IgD-negative memory B cell (primary cell): ENCODE measurements at regions not wholly inside any gene's neighbourhood (a gene's known extent, or its start where the extent isn't known, plus 50 kb on each side); places are given as distances from the start of the nearest gene placed in this dataset.
A peak's percentile ranks its signal among the peaks of the same experiment; 100 is the strongest.

ENCODE experiments used
- H3K27ac Mint-ChIP-seq, 3 donors: one replicate each; pipeline ENCODE4 v1.8.0; 2020 to 2022; ENCODE audit warnings: mild to moderate bottlenecking in 3 of 3, mixed read lengths in 3 of 3, moderate library complexity in 1 of 3
- H3K27me3 Mint-ChIP-seq: one replicate; pipeline ENCODE4 v1.8.0; 2021; ENCODE audit warnings: mixed read lengths
- H3K36me3 Mint-ChIP-seq: one replicate; pipeline ENCODE4 v1.8.0; 2020; ENCODE audit warnings: mild to moderate bottlenecking, mixed read lengths
- H3K4me1 Mint-ChIP-seq, 3 donors: one replicate each; pipeline ENCODE4 v1.8.0; 2020 to 2022; ENCODE audit warnings: mixed read lengths in 3 of 3, mild to moderate bottlenecking in 1 of 3
- H3K4me3 Mint-ChIP-seq, 4 donors: one replicate each; pipeline ENCODE4 v1.8.0; 2020 to 2022; ENCODE audit warnings: mild to moderate bottlenecking in 4 of 4, mixed read lengths in 4 of 4, moderate library complexity in 3 of 4
- H3K9me3 Mint-ChIP-seq, 3 donors: one replicate each; pipeline ENCODE4 v1.8.0; 2020 to 2021; ENCODE audit warnings: mixed read lengths in 3 of 3, mild to moderate bottlenecking in 1 of 3

DNA sequence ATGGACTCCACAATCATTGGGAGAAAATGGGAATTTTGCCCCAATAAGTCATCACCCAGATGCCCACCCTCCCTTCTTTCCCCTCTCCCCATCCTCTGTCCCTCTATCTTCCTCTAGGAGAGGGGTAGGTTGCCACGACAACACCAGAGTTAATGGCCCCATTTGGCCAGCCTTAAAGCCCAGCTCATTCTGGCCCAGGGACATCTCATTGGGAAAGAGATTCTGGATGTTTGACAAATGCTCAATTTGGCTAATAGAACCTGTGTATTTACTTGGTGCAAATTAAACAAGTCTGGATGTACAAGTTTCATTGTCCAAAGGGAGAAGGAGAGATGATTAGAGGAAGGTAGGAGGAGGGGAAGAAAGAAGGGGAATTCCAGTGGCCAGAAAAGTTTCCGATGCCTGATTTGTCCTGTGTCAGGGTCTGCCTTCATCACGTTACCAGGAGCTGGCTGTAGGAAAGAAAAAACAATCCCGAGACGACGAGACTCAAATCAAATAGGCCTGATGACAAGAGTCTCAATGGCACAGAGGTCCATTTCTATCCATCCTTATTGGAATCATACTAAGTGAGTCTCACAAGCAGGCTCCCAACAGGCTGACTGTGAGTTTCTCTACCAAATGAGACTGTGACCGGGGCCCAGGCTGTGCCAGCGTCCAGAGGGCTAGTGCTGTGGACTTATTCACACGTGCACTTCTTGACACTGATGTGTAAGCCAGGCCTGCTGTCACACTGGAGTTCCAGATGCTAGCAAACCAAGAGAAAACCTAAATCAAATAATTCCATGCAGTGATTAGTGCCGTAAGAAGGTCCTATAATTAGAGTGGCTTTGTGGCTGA is 265.2 kb upstream of the APCDD1 start:
- Mint-ChIP-seq H3K27me3 (peaks cover 1% of the 10 kb centered on the region), H3K9me3 (peaks cover 0 to 5% (median 2%) of the 10 kb centered on the region in 3 donors), H3K4me1 (peaks cover 0 to 1% (median 0%) of the 10 kb centered on the region in 3 donors), H3K36me3 (no peaks in the 10 kb centered on the region), H3K4me3 (no peak overlapping the region), H3K27ac (no peak overlapping the region)

DNA sequence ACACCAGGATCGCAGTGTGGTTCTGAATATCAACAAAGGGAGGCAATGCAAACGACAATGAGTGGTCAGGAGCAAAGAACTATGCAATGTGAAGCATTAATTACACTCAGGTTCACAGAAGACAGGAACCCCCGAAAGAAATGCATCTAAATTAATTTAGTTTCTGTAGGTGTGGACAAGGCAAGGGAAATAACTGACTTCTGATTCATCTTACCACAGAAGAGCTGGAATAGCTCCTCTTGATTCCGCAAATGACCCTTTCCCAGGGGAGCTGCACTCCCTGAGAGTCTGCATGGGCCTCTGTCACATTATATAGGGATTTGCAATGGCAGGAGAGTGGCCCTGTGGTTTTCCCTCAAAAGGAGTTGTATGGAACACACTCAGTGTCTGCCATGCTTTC is 263.9 kb upstream of the APCDD1 start:
- H3K9me3 Mint-ChIP-seq: peaks cover 0 to 5% (median 2%) of the 10 kb centered on the region in 3 donors
- H3K27me3 Mint-ChIP-seq: no peaks in the 10 kb centered on the region
- H3K36me3 Mint-ChIP-seq: no peaks in the 10 kb centered on the region
- H3K27ac Mint-ChIP-seq: no peak overlapping the region
- no peaks in the 10 kb centered on the region for H3K4me1 Mint-ChIP-seq
- no peak overlapping the region for H3K4me3 Mint-ChIP-seq

GRCh38 chr18:10193444-10193843 is 261.0 kb upstream of the APCDD1 start:
- no peaks in the 10 kb centered on the region for H3K4me1 Mint-ChIP-seq
- no peak overlapping the region for H3K4me3 Mint-ChIP-seq
- peaks cover 3% of the 10 kb centered on the region for H3K27me3 Mint-ChIP-seq
- no peaks in the 10 kb centered on the region for H3K36me3 Mint-ChIP-seq
- peaks cover 0 to 2% (median 0%) of the 10 kb centered on the region in 3 donors for H3K9me3 Mint-ChIP-seq
- no peak overlapping the region for H3K27ac Mint-ChIP-seq

- Mint-ChIP-seq H3K27ac (no peak overlapping the region), H3K36me3 (no peaks in the 10 kb centered on the region), H3K4me1 (no peaks in the 10 kb centered on the region), H3K9me3 (peaks cover 0 to 2% (median 0%) of the 10 kb centered on the region in 3 donors), H3K4me3 (peak overlapping the region in 1 of 4 donors; percentile 18), H3K27me3 (peaks cover 3% of the 10 kb centered on the region)
These were observed 259.8 kb upstream of the APCDD1 start for GRCh38 chr18:10194592-10194991.

GRCh38 chr18:10195529-10195928 is 258.9 kb upstream of the APCDD1 start:
- Mint-ChIP-seq H3K4me1 (no peaks in the 10 kb centered on the region), H3K9me3 (no peaks in the 10 kb centered on the region), H3K4me3 (no peak overlapping the region), H3K27me3 (peaks cover 3% of the 10 kb centered on the region), H3K36me3 (no peaks in the 10 kb centered on the region), H3K27ac (no peak overlapping the region)

DNA sequence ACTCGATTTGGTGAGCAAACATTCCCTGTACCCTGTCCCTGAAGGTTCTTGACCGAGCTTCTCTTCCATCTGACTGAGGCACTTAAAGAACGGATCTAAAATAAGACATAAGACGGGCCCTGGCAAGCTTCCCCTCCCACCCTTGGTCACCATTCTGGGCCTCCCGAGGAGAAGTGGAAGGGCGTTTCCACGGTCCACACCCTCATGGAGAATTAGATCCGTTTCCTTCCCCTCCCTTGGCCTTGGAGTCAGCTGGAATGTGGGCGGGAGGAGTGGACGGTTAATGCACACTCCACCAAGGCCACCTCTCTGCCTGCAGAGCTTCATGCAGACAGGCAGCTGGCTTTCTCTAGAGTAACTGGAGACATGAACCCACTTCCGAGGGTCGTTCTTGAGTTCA is 257.3 kb upstream of the APCDD1 start:
- Mint-ChIP-seq H3K27me3 (peaks cover 3% of the 10 kb centered on the region), H3K27ac (no peak overlapping the region), H3K36me3 (no peaks in the 10 kb centered on the region), H3K4me3 (no peak overlapping the region), H3K9me3 (no peaks in the 10 kb centered on the region), H3K4me1 (no peaks in the 10 kb centered on the region)

- H3K27me3 Mint-ChIP-seq: peaks cover 3% of the 10 kb centered on the region
- H3K9me3 Mint-ChIP-seq: peaks cover 0 to under 1% (median 0%) of the 10 kb centered on the region in 3 donors
- H3K4me3 Mint-ChIP-seq: no peak overlapping the region
- no peaks in the 10 kb centered on the region for H3K36me3 Mint-ChIP-seq
- H3K4me1 Mint-ChIP-seq: no peaks in the 10 kb centered on the region
- no peak overlapping the region for H3K27ac Mint-ChIP-seq
These were observed 253.2 kb upstream of the APCDD1 start for GRCh38 chr18:10201226-10201625.

DNA sequence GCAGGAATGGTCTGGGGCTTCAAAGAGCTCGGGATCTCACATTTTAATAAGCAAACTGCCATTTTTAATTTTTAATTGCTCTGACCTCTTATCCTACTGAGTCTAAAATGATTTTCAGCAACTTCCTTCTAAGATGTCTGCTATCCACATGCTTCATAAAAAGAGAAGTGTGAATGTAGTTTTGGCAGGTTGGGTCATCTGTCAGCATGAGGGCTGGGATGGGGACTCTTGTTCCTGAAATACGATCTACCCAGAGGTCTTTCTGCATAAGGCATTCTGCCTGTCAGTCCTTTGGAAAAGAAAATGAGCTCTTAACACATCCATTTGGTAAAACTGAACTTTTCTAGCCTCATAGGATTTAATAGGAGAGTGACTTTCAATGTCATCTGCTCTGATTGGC is 252.8 kb upstream of the APCDD1 start:
- H3K27me3 Mint-ChIP-seq: peaks cover 3% of the 10 kb centered on the region
- no peaks in the 10 kb centered on the region for H3K36me3 Mint-ChIP-seq
- no peak overlapping the region for H3K27ac Mint-ChIP-seq
- H3K9me3 Mint-ChIP-seq: peaks cover 0 to 4% (median 0%) of the 10 kb centered on the region in 3 donors
- H3K4me3 Mint-ChIP-seq: no peak overlapping the region
- no peaks in the 10 kb centered on the region for H3K4me1 Mint-ChIP-seq

DNA sequence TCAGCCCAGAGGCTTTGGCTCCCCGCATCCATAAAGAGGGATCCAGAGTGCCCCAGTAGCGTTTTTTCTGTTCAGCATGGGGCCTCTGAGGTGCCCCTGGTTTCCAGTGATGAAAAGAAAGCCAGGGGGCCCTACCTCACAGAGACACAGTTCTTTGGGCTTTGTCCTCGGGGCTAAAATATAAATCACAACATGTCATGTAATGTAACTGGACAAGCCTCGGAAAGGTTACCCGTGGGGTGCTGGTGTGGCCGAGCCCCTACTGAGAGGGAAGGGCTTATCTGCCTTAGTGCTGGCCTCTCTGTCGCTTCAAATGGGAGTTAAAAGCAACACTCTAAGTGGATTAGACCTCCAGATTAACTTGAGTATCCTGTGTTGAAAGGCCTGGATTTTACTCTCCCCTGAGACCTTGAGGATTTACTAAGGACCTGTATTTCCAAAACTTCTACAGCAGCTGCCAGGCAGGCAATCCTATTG is 251.6 kb upstream of the APCDD1 start:
- Mint-ChIP-seq H3K9me3 (peaks cover 0 to 4% (median 0%) of the 10 kb centered on the region in 3 donors), H3K27ac (no peak overlapping the region), H3K36me3 (no peaks in the 10 kb centered on the region), H3K4me1 (no peaks in the 10 kb centered on the region), H3K27me3 (no peaks in the 10 kb centered on the region), H3K4me3 (no peak overlapping the region)

DNA sequence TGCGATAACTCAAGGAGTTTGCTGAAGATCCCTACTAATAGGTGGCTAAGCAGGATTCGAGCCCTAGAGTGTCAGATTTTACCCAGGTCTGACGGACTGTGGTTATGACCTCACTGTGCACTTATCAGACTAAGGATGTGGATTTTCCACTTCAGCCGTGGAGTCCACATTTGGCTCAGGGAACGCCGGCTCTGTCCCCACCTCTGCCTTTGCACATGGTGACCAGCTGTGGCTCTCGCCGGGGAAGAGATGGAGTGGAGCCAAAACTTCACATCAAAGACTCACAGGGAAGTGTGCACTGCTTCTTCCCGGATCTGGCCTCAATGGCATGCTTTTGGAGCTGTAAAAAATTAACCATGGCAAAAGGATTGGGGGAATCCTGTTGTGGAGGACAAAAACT is 249.3 kb upstream of the APCDD1 start:
- H3K4me1 Mint-ChIP-seq: no peaks in the 10 kb centered on the region
- H3K9me3 Mint-ChIP-seq: peaks cover 0 to 4% (median 0%) of the 10 kb centered on the region in 3 donors
- H3K27me3 Mint-ChIP-seq: no peaks in the 10 kb centered on the region
- peaks cover 3% of the 10 kb centered on the region for H3K36me3 Mint-ChIP-seq
- H3K4me3 Mint-ChIP-seq: no peak overlapping the region
- H3K27ac Mint-ChIP-seq: no peak overlapping the region

- no peaks in the 10 kb centered on the region for H3K27me3 Mint-ChIP-seq
- H3K27ac Mint-ChIP-seq: no peak overlapping the region
- H3K36me3 Mint-ChIP-seq: peaks cover 3% of the 10 kb centered on the region
- H3K4me1 Mint-ChIP-seq: no peaks in the 10 kb centered on the region
- peaks cover 0 to 4% (median 0%) of the 10 kb centered on the region in 3 donors for H3K9me3 Mint-ChIP-seq
- H3K4me3 Mint-ChIP-seq: no peak overlapping the region
These were observed 246.6 kb upstream of the APCDD1 start for GRCh38 chr18:10207682-10208345.

GRCh38 chr18:10209302-10209701 is 245.1 kb upstream of the APCDD1 start:
- Mint-ChIP-seq H3K9me3 (peaks cover 0 to 4% (median 0%) of the 10 kb centered on the region in 3 donors), H3K36me3 (peaks cover 3% of the 10 kb centered on the region), H3K4me3 (no peak overlapping the region), H3K27ac (no peak overlapping the region), H3K4me1 (peaks cover 5 to 6% (median 6%) of the 10 kb centered on the region in 3 donors), H3K27me3 (no peaks in the 10 kb centered on the region)

- Mint-ChIP-seq H3K4me3 (no peak overlapping the region), H3K4me1 (peaks cover 5 to 6% (median 6%) of the 10 kb centered on the region in 3 donors), H3K36me3 (peaks cover 4% of the 10 kb centered on the region), H3K27me3 (no peaks in the 10 kb centered on the region), H3K9me3 (peaks cover 0 to 4% (median 0%) of the 10 kb centered on the region in 3 donors), H3K27ac (no peak overlapping the region)
These were observed 244.3 kb upstream of the APCDD1 start for GRCh38 chr18:10210057-10210633.

- Mint-ChIP-seq H3K4me1 (peaks cover 5 to 7% (median 6%) of the 10 kb centered on the region in 3 donors), H3K27ac (no peak overlapping the region), H3K9me3 (peaks cover 0 to 2% (median 0%) of the 10 kb centered on the region in 3 donors), H3K4me3 (peak overlapping the region in 1 of 4 donors; percentile 5), H3K36me3 (peaks cover 4% of the 10 kb centered on the region), H3K27me3 (no peaks in the 10 kb centered on the region)
These were observed 240.9 kb upstream of the APCDD1 start for GRCh38 chr18:10213526-10213925.

GRCh38 chr18:10215446-10215845 is 239.0 kb upstream of the APCDD1 start:
- Mint-ChIP-seq H3K9me3 (peaks cover 0 to 4% (median 0%) of the 10 kb centered on the region in 3 donors), H3K27me3 (no peaks in the 10 kb centered on the region), H3K4me1 (peaks cover 5 to 7% (median 6%) of the 10 kb centered on the region in 3 donors), H3K36me3 (peaks cover 1% of the 10 kb centered on the region), H3K4me3 (no peak overlapping the region), H3K27ac (no peak overlapping the region)
